ENCODE measurements at regions not wholly inside any gene's neighbourhood (a gene's known extent, or its start where the extent isn't known, plus 50 kb on each side); places are given as distances from the start of the nearest gene placed in this dataset.

- no peaks in the 10 kb centered on the region for H3K9me3 ChIP-seq (ENCODE audit: control insufficient read depth, low read depth, low read length)
- no peak overlapping the region for H3K27ac ChIP-seq (ENCODE audit: low read length)
- no peaks in the 10 kb centered on the region for H3K36me3 ChIP-seq (ENCODE audit: control insufficient read depth, insufficient read depth, low read length)
- no peaks in the 10 kb centered on the region for H3K27me3 ChIP-seq (ENCODE audit: control insufficient read depth, insufficient read depth, low read length)
- DNase-seq: no peak
- peaks cover 14% of the 10 kb centered on the region for H3K4me1 ChIP-seq (ENCODE audit: control insufficient read depth, insufficient read depth, low read length)
- WGBS (ENCODE audit: insufficient coverage, low lambda C conversion rate): no CpG with 5 or more reads among the region's 1 CpG
- no peak overlapping the region for H3K4me3 ChIP-seq (ENCODE audit: low read length)
Measured at GRCh38 chr15:77557564-77557963, 75.1 kb downstream of the LINGO1 start.

GRCh38 chr15:77557144-77557543 is 75.6 kb downstream of the LINGO1 start:
- Histone ChIP-seq H3K4me3 (ENCODE audit: low read length) (no peak overlapping the region), H3K27me3 (ENCODE audit: control insufficient read depth, insufficient read depth, low read length) (no peaks in the 10 kb centered on the region), H3K36me3 (ENCODE audit: control insufficient read depth, insufficient read depth, low read length) (no peaks in the 10 kb centered on the region), H3K4me1 (ENCODE audit: control insufficient read depth, insufficient read depth, low read length) (peaks cover 14% of the 10 kb centered on the region), H3K9me3 (ENCODE audit: control insufficient read depth, low read depth, low read length) (no peaks in the 10 kb centered on the region), H3K27ac (ENCODE audit: low read length) (no peak overlapping the region)
- WGBS (ENCODE audit: insufficient coverage, low lambda C conversion rate): no CpG with 5 or more reads among the region's 10 CpGs
- no peak for DNase-seq

GRCh38 chr15:77556622-77557021 is 76.1 kb downstream of the LINGO1 start:
- Histone ChIP-seq H3K27ac (ENCODE audit: low read length) (no peak overlapping the region), H3K4me1 (ENCODE audit: control insufficient read depth, insufficient read depth, low read length) (peaks cover 14% of the 10 kb centered on the region), H3K9me3 (ENCODE audit: control insufficient read depth, low read depth, low read length) (no peaks in the 10 kb centered on the region), H3K27me3 (ENCODE audit: control insufficient read depth, insufficient read depth, low read length) (no peaks in the 10 kb centered on the region), H3K4me3 (ENCODE audit: low read length) (no peak overlapping the region), H3K36me3 (ENCODE audit: control insufficient read depth, insufficient read depth, low read length) (no peaks in the 10 kb centered on the region)
- no CpG with 5 or more reads among the region's 7 CpGs for WGBS (ENCODE audit: insufficient coverage, low lambda C conversion rate)
- no peak for DNase-seq

- WGBS (ENCODE audit: insufficient coverage, low lambda C conversion rate): no CpG with 5 or more reads among the region's 8 CpGs
- H3K4me3 ChIP-seq (ENCODE audit: low read length): no peak overlapping the region
Measured at GRCh38 chr15:77555232-77555631, 77.5 kb downstream of the LINGO1 start.

GRCh38 chr15:77554306-77555080 is 78.2 kb downstream of the LINGO1 start:
- WGBS (ENCODE audit: insufficient coverage, low lambda C conversion rate): no CpG with 5 or more reads among the region's 11 CpGs
- no peak overlapping the region for H3K4me3 ChIP-seq (ENCODE audit: low read length)
- no peak overlapping the region for H3K27ac ChIP-seq (ENCODE audit: low read length)
- DNase-seq: peak in 1 of 2 donors; percentile 17
- no peaks in the 10 kb centered on the region for H3K27me3 ChIP-seq (ENCODE audit: control insufficient read depth, insufficient read depth, low read length)
- peaks cover 14% of the 10 kb centered on the region for H3K4me1 ChIP-seq (ENCODE audit: control insufficient read depth, insufficient read depth, low read length)
- H3K36me3 ChIP-seq (ENCODE audit: control insufficient read depth, insufficient read depth, low read length): no peaks in the 10 kb centered on the region
- H3K9me3 ChIP-seq (ENCODE audit: control insufficient read depth, low read depth, low read length): no peaks in the 10 kb centered on the region

More at GRCh38 chr15:77555232-77555631, 77.5 kb downstream of the LINGO1 start:
- H3K27ac ChIP-seq (ENCODE audit: low read length): no peak overlapping the region
- H3K9me3 ChIP-seq (ENCODE audit: control insufficient read depth, low read depth, low read length): no peaks in the 10 kb centered on the region
- peaks cover 14% of the 10 kb centered on the region for H3K4me1 ChIP-seq (ENCODE audit: control insufficient read depth, insufficient read depth, low read length)
- no peaks in the 10 kb centered on the region for H3K27me3 ChIP-seq (ENCODE audit: control insufficient read depth, insufficient read depth, low read length)
- H3K36me3 ChIP-seq (ENCODE audit: control insufficient read depth, insufficient read depth, low read length): no peaks in the 10 kb centered on the region
- DNase-seq: no peak

- WGBS (ENCODE audit: insufficient coverage, low lambda C conversion rate): no CpG with 5 or more reads among the region's 6 CpGs
- DNase-seq: no peak
Measured at GRCh38 chr15:77553695-77554094, 79.0 kb downstream of the LINGO1 start.

GRCh38 chr15:77553257-77553656 is 79.5 kb downstream of the LINGO1 start:
- no peak overlapping the region for H3K27ac ChIP-seq (ENCODE audit: low read length)
- no peak overlapping the region for H3K4me3 ChIP-seq (ENCODE audit: low read length)
- no peaks in the 10 kb centered on the region for H3K36me3 ChIP-seq (ENCODE audit: control insufficient read depth, insufficient read depth, low read length)
- H3K4me1 ChIP-seq (ENCODE audit: control insufficient read depth, insufficient read depth, low read length): peaks cover 14% of the 10 kb centered on the region
- H3K27me3 ChIP-seq (ENCODE audit: control insufficient read depth, insufficient read depth, low read length): no peaks in the 10 kb centered on the region
- no CpG with 5 or more reads among the region's 3 CpGs for WGBS (ENCODE audit: insufficient coverage, low lambda C conversion rate)
- H3K9me3 ChIP-seq (ENCODE audit: control insufficient read depth, low read depth, low read length): no peaks in the 10 kb centered on the region
- no peak for DNase-seq

More at GRCh38 chr15:77553695-77554094, 79.0 kb downstream of the LINGO1 start:
- Histone ChIP-seq H3K36me3 (ENCODE audit: control insufficient read depth, insufficient read depth, low read length) (no peaks in the 10 kb centered on the region), H3K4me1 (ENCODE audit: control insufficient read depth, insufficient read depth, low read length) (peaks cover 14% of the 10 kb centered on the region), H3K27ac (ENCODE audit: low read length) (no peak overlapping the region), H3K27me3 (ENCODE audit: control insufficient read depth, insufficient read depth, low read length) (no peaks in the 10 kb centered on the region), H3K4me3 (ENCODE audit: low read length) (no peak overlapping the region), H3K9me3 (ENCODE audit: control insufficient read depth, low read depth, low read length) (no peaks in the 10 kb centered on the region)

GRCh38 chr15:77552066-77552465 is 80.6 kb downstream of the LINGO1 start:
- Histone ChIP-seq H3K4me1 (ENCODE audit: control insufficient read depth, insufficient read depth, low read length) (peaks cover 9% of the 10 kb centered on the region), H3K9me3 (ENCODE audit: control insufficient read depth, low read depth, low read length) (no peaks in the 10 kb centered on the region), H3K4me3 (ENCODE audit: low read length) (no peak overlapping the region), H3K27me3 (ENCODE audit: control insufficient read depth, insufficient read depth, low read length) (no peaks in the 10 kb centered on the region), H3K36me3 (ENCODE audit: control insufficient read depth, insufficient read depth, low read length) (no peaks in the 10 kb centered on the region), H3K27ac (ENCODE audit: low read length) (no peak overlapping the region)
- WGBS (ENCODE audit: insufficient coverage, low lambda C conversion rate): no CpG with 5 or more reads among the region's 4 CpGs
- DNase-seq: no peak

- no peaks in the 10 kb centered on the region for H3K9me3 ChIP-seq (ENCODE audit: control insufficient read depth, low read depth, low read length)
- no peaks in the 10 kb centered on the region for H3K4me1 ChIP-seq (ENCODE audit: control insufficient read depth, insufficient read depth, low read length)
- no peak overlapping the region for H3K27ac ChIP-seq (ENCODE audit: low read length)
- no peak for DNase-seq
- H3K4me3 ChIP-seq (ENCODE audit: low read length): no peak overlapping the region
- no CpG with 5 or more reads among the region's 13 CpGs for WGBS (ENCODE audit: insufficient coverage, low lambda C conversion rate)
- no peaks in the 10 kb centered on the region for H3K27me3 ChIP-seq (ENCODE audit: control insufficient read depth, insufficient read depth, low read length)
- no peaks in the 10 kb centered on the region for H3K36me3 ChIP-seq (ENCODE audit: control insufficient read depth, insufficient read depth, low read length)
Measured at GRCh38 chr15:77550301-77551251, 82.1 kb downstream of the LINGO1 start.

GRCh38 chr15:77549576-77550288 is 83.0 kb downstream of the LINGO1 start:
- no peak for DNase-seq
- Histone ChIP-seq H3K9me3 (ENCODE audit: control insufficient read depth, low read depth, low read length) (no peaks in the 10 kb centered on the region), H3K27me3 (ENCODE audit: control insufficient read depth, insufficient read depth, low read length) (no peaks in the 10 kb centered on the region), H3K4me1 (ENCODE audit: control insufficient read depth, insufficient read depth, low read length) (no peaks in the 10 kb centered on the region), H3K4me3 (ENCODE audit: low read length) (no peak overlapping the region), H3K36me3 (ENCODE audit: control insufficient read depth, insufficient read depth, low read length) (no peaks in the 10 kb centered on the region), H3K27ac (ENCODE audit: low read length) (no peak overlapping the region)
- WGBS (ENCODE audit: insufficient coverage, low lambda C conversion rate): no CpG with 5 or more reads among the region's 5 CpGs

Measured in large intestine (tissue), 3 donors.